ENCODE measurements at regions not wholly inside any gene's neighbourhood (a gene's known extent, or its start where the extent isn't known, plus 50 kb on each side); places are given as distances from the start of the nearest gene placed in this dataset.

DNA sequence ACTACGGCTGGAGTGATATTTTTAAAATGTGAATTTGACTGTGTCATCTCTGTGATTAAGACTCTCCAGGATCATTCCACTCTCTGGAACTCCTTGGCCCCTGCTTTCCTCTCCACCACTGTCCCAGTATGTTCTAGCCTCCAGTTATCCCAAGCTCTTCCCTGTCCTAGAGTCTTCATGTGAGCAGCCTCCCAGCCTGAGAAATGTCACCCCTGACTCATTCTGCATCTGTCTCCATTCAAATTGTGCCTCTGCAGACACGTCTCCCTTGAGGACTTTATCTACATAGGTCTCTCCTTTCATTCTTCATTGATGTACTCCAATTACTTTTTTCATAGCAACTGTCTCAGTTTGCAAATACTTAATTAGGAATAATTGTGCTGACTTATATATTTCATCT, 317.7 kb upstream of the ADAMTS9 start:
- no peak for TF ChIP-seq POLR2A (IDR thresholded peaks at IDR 0.05)
- TF ChIP-seq, protein P1, sequence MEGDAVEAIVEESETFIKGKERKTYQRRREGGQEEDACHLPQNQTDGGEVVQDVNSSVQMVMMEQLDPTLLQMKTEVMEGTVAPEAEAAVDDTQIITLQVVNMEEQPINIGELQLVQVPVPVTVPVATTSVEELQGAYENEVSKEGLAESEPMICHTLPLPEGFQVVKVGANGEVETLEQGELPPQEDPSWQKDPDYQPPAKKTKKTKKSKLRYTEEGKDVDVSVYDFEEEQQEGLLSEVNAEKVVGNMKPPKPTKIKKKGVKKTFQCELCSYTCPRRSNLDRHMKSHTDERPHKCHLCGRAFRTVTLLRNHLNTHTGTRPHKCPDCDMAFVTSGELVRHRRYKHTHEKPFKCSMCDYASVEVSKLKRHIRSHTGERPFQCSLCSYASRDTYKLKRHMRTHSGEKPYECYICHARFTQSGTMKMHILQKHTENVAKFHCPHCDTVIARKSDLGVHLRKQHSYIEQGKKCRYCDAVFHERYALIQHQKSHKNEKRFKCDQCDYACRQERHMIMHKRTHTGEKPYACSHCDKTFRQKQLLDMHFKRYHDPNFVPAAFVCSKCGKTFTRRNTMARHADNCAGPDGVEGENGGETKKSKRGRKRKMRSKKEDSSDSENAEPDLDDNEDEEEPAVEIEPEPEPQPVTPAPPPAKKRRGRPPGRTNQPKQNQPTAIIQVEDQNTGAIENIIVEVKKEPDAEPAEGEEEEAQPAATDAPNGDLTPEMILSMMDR (IDR thresholded peaks at IDR 0.05) = no peak

All from thyroid gland (tissue), 4 donors.